ENCODE measurements at regions not wholly inside any gene's neighbourhood (a gene's known extent, or its start where the extent isn't known, plus 50 kb on each side); places are given as distances from the start of the nearest gene placed in this dataset.

DNA sequence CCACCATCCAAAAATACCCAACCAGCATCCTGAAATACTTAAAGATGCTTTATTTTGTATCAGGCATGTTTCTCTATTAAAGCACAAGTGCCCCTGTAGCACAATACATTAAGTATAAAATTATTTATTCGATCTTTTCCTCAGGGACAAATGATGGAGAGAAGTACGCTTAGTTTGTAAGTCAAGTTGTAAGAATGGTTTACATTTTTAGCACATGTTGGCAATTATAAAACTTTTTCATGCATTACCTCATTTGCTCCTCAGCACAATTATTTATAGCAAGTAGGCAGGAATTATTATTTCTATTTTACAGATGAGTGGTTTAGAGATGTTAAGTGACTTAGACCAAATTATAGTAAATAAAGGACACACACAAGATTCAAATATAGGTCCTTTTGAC, 232.6 kb upstream of the HTR2A start:
- H3F3A ChIP-seq (ENCODE audit: insufficient read depth, low read length, poor library complexity, severe bottlenecking): no peaks in the 10 kb centered on the region
- H3K4me3 ChIP-seq (ENCODE audit: low read length): no peak overlapping the region
- H3K27ac ChIP-seq (ENCODE audit: low read length): no peak overlapping the region
- no peaks in the 10 kb centered on the region for H3K9me2 ChIP-seq (ENCODE audit: insufficient read depth, low read length)
- H3K27me3 ChIP-seq (ENCODE audit: insufficient read depth, low read depth, low read length): no peaks in the 10 kb centered on the region
- no peak for TF ChIP-seq TAF1 (IDR thresholded peaks at IDR 0.05; ENCODE audit: low read depth)
- H3K9ac ChIP-seq (ENCODE audit: low read length): no peak overlapping the region
- no peaks in the 10 kb centered on the region for H4K20me1 ChIP-seq (ENCODE audit: insufficient read depth)
- no peaks in the 10 kb centered on the region for H3K9me3 ChIP-seq (ENCODE audit: low read length)
- H3K79me2 ChIP-seq (replicated peaks; ENCODE audit: insufficient read depth, low read length): no peaks in the 10 kb centered on the region
- H3K4me2 ChIP-seq (ENCODE audit: low read length): no peak overlapping the region
- no peak overlapping the region for H2AFZ ChIP-seq (ENCODE audit: low read depth, low read length)
- no peaks in the 10 kb centered on the region for H3K36me3 ChIP-seq (ENCODE audit: insufficient read depth, low read length)

DNA sequence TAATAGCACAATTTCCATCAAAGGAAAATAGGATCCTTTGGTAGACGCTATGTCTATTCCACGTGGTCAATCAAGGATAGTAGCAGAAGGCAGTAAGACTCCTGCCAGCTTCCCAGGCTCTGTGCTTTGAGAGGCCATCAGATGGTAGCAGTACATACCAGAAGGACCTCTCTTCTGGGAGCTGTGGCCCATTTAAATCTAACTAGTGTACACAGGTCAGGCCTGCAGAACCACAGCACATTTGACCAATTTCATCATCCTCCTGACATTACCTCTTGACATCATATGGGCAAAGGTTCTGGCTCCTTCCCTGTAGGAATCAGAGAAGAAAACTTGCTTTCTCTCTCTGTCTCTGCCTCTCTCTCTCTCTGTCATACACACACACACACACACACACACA, 229.6 kb upstream of the HTR2A start:
- no peak overlapping the region for H3K4me2 ChIP-seq (ENCODE audit: low read length)
- no peak overlapping the region for H3K9ac ChIP-seq (ENCODE audit: low read length)
- no peaks in the 10 kb centered on the region for H4K20me1 ChIP-seq (ENCODE audit: insufficient read depth)
- no peaks in the 10 kb centered on the region for H3K9me3 ChIP-seq (ENCODE audit: low read length)
- H3K27ac ChIP-seq (ENCODE audit: low read length): no peak overlapping the region
- H3K4me3 ChIP-seq (ENCODE audit: low read length): no peak overlapping the region
- no peaks in the 10 kb centered on the region for H3F3A ChIP-seq (ENCODE audit: insufficient read depth, low read length, poor library complexity, severe bottlenecking)
- TF ChIP-seq SMC3 (conservative IDR thresholded peaks at IDR 0.05; ENCODE audit: poor library complexity): no peak
- TF ChIP-seq RAD21 (conservative IDR thresholded peaks at IDR 0.05): no peak
- no peak for TF ChIP-seq POLR2AphosphoS5 (IDR thresholded peaks at IDR 0.05)
- TF ChIP-seq EZH2 (IDR thresholded peaks at IDR 0.05; ENCODE audit: borderline replicate concordance, insufficient read depth, low read length, poor library complexity, severe bottlenecking): no peak
- TF ChIP-seq, protein P1, sequence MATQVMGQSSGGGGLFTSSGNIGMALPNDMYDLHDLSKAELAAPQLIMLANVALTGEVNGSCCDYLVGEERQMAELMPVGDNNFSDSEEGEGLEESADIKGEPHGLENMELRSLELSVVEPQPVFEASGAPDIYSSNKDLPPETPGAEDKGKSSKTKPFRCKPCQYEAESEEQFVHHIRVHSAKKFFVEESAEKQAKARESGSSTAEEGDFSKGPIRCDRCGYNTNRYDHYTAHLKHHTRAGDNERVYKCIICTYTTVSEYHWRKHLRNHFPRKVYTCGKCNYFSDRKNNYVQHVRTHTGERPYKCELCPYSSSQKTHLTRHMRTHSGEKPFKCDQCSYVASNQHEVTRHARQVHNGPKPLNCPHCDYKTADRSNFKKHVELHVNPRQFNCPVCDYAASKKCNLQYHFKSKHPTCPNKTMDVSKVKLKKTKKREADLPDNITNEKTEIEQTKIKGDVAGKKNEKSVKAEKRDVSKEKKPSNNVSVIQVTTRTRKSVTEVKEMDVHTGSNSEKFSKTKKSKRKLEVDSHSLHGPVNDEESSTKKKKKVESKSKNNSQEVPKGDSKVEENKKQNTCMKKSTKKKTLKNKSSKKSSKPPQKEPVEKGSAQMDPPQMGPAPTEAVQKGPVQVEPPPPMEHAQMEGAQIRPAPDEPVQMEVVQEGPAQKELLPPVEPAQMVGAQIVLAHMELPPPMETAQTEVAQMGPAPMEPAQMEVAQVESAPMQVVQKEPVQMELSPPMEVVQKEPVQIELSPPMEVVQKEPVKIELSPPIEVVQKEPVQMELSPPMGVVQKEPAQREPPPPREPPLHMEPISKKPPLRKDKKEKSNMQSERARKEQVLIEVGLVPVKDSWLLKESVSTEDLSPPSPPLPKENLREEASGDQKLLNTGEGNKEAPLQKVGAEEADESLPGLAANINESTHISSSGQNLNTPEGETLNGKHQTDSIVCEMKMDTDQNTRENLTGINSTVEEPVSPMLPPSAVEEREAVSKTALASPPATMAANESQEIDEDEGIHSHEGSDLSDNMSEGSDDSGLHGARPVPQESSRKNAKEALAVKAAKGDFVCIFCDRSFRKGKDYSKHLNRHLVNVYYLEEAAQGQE (IDR thresholded peaks at IDR 0.05; ENCODE audit: borderline replicate concordance): no peak
- no peak for TF ChIP-seq EP300 (conservative IDR thresholded peaks at IDR 0.05; ENCODE audit: poor library complexity, severe bottlenecking)
- no peak for TF ChIP-seq MXI1 (conservative IDR thresholded peaks at IDR 0.05; ENCODE audit: poor library complexity, severe bottlenecking)
- no peak overlapping the region for H2AFZ ChIP-seq (ENCODE audit: low read depth, low read length)
- no peaks in the 10 kb centered on the region for H3K79me2 ChIP-seq (replicated peaks; ENCODE audit: insufficient read depth, low read length)
- H3K27me3 ChIP-seq (ENCODE audit: insufficient read depth, low read depth, low read length): no peaks in the 10 kb centered on the region
- H3K36me3 ChIP-seq (ENCODE audit: insufficient read depth, low read length): no peaks in the 10 kb centered on the region
- H3K9me2 ChIP-seq (ENCODE audit: insufficient read depth, low read length): no peaks in the 10 kb centered on the region

DNA sequence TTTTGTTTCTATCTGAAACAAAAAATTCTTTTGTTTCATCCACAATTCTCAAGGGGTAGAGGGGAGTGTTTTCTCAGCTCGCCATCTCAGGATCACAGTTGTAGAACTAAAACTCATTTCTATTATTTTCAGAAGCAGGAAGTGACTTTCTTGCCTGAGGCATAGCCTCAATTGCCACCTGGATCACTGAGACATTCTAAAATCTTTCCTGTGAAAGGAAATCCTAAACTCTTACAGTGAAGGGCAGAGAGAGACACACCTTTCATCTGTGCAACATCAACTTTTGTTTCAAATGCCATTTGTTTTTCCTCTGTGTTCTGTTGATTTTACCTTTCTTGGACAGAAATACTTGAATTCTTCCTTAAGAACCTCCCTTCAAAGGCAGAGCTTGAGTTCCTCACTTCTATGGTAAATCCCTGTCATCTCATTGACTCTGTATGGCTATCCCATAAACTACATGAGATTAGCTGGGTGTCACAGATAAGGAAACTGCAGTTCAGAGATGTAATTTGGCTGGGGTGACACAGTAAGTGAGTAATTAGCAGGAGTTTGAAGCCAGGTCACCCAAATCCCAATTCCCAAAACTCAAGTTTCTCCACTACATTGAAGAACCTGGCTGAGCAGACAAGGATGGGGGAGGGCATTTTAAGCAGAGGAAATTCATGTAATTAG, 224.4 kb upstream of the HTR2A start:
- Histone ChIP-seq H3K27ac (ENCODE audit: low read length) (no peak overlapping the region), H3K4me3 (ENCODE audit: low read length) (no peak overlapping the region), H3F3A (ENCODE audit: insufficient read depth, low read length, poor library complexity, severe bottlenecking) (no peaks in the 10 kb centered on the region), H4K20me1 (ENCODE audit: insufficient read depth) (no peaks in the 10 kb centered on the region), H3K36me3 (ENCODE audit: insufficient read depth, low read length) (no peaks in the 10 kb centered on the region), H3K79me2 (replicated peaks; ENCODE audit: insufficient read depth, low read length) (no peaks in the 10 kb centered on the region), H3K9me3 (ENCODE audit: low read length) (no peaks in the 10 kb centered on the region), H3K4me2 (ENCODE audit: low read length) (no peak overlapping the region), H3K9me2 (ENCODE audit: insufficient read depth, low read length) (no peaks in the 10 kb centered on the region), H3K27me3 (ENCODE audit: insufficient read depth, low read depth, low read length) (no peaks in the 10 kb centered on the region), H3K9ac (ENCODE audit: low read length) (no peak overlapping the region), H2AFZ (ENCODE audit: low read depth, low read length) (no peak overlapping the region)
- TF ChIP-seq RAD21 (conservative IDR thresholded peaks at IDR 0.05): no peak
- no peak for TF ChIP-seq POLR2AphosphoS5 (IDR thresholded peaks at IDR 0.05)
- no peak for TF ChIP-seq EZH2 (IDR thresholded peaks at IDR 0.05; ENCODE audit: borderline replicate concordance, insufficient read depth, low read length, poor library complexity, severe bottlenecking)
- TF ChIP-seq EP300 (conservative IDR thresholded peaks at IDR 0.05; ENCODE audit: poor library complexity, severe bottlenecking): no peak
- TF ChIP-seq, protein P1 (IDR thresholded peaks at IDR 0.05; ENCODE audit: borderline replicate concordance): no peak
- TF ChIP-seq, protein P2, sequence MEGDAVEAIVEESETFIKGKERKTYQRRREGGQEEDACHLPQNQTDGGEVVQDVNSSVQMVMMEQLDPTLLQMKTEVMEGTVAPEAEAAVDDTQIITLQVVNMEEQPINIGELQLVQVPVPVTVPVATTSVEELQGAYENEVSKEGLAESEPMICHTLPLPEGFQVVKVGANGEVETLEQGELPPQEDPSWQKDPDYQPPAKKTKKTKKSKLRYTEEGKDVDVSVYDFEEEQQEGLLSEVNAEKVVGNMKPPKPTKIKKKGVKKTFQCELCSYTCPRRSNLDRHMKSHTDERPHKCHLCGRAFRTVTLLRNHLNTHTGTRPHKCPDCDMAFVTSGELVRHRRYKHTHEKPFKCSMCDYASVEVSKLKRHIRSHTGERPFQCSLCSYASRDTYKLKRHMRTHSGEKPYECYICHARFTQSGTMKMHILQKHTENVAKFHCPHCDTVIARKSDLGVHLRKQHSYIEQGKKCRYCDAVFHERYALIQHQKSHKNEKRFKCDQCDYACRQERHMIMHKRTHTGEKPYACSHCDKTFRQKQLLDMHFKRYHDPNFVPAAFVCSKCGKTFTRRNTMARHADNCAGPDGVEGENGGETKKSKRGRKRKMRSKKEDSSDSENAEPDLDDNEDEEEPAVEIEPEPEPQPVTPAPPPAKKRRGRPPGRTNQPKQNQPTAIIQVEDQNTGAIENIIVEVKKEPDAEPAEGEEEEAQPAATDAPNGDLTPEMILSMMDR (IDR thresholded peaks at IDR 0.05; ENCODE audit: poor library complexity, severe bottlenecking): no peak
- no peak for TF ChIP-seq MXI1 (conservative IDR thresholded peaks at IDR 0.05; ENCODE audit: poor library complexity, severe bottlenecking)
- TF ChIP-seq SMC3 (conservative IDR thresholded peaks at IDR 0.05; ENCODE audit: poor library complexity): no peak
- TF ChIP-seq TAF1 (IDR thresholded peaks at IDR 0.05; ENCODE audit: low read depth): no peak

Measured in neural cell (in vitro differentiated cells).